GM23338 (cell line): ENCODE measurements at regions not wholly inside any gene's neighbourhood (a gene's known extent, or its start where the extent isn't known, plus 50 kb on each side); places are given as distances from the start of the nearest gene placed in this dataset.

Source experiments
- ATAC-seq: fragments of 200-7000 bp; cut with Tn5 transposase; 3 replicates; pipeline ENCODE4 v1.9.1; 2020
- DNase-seq: peaks from one replicate; pipeline ENCODE4 v3.0.0-alpha.2; 2015; ENCODE audit warnings: low spot score
- H2AFZ ChIP-seq: fragments of 200-600 bp; sonication (generic); 2 replicates; pipeline ENCODE4 v1.8.0; 2016; ENCODE audit warnings: antibody characterized with exemption, mild to moderate bottlenecking, moderate library complexity
- H3F3A ChIP-seq: fragments of 200-600 bp; sonication (generic); replicated peaks from 2 replicates; pipeline ENCODE4 v1.8.0; 2017; ENCODE audit warnings: antibody characterized with exemption, mixed run types, low read depth
- H3K27ac ChIP-seq: fragments of 200-600 bp; sonication (generic); 2 replicates; pipeline ENCODE4 v1.6.1; 2016; ENCODE audit warnings: low read depth
- H3K27me3 ChIP-seq: fragments of 200-600 bp; sonication (generic); 2 replicates; pipeline ENCODE4 v1.8.0; 2016; ENCODE audit warnings: mild to moderate bottlenecking, mixed run types, moderate library complexity; ENCODE audit not compliant: insufficient read depth
- H3K36me3 ChIP-seq: fragments of 200-600 bp; sonication (generic); 2 replicates; pipeline ENCODE4 v1.8.0; 2016; ENCODE audit warnings: mild to moderate bottlenecking; ENCODE audit not compliant: insufficient read depth
- H3K4me1 ChIP-seq: fragments of 200-600 bp; sonication (generic); 2 replicates; pipeline ENCODE4 v1.8.0; 2016; ENCODE audit warnings: mild to moderate bottlenecking, moderate library complexity; ENCODE audit not compliant: insufficient read depth
- H3K4me2 ChIP-seq: fragments of 200-600 bp; sonication (generic); 2 replicates; pipeline ENCODE4 v1.7.1; 2017; ENCODE audit warnings: mixed run types
- H3K4me3 ChIP-seq: fragments of 200-600 bp; sonication (generic); 2 replicates; pipeline ENCODE4 v1.6.1; 2016; ENCODE audit warnings: mixed run types
- H3K79me2 ChIP-seq: fragments of 200-600 bp; sonication (generic); replicated peaks from 2 replicates; pipeline ENCODE4 v1.8.0; 2017; ENCODE audit warnings: mild to moderate bottlenecking; ENCODE audit not compliant: insufficient read depth
- H3K9me2 ChIP-seq: fragments of 200-600 bp; sonication (generic); 2 replicates; pipeline ENCODE4 v1.8.0; 2017; ENCODE audit not compliant: insufficient read depth
- H4K20me1 ChIP-seq: fragments of 200-600 bp; sonication (generic); replicated peaks from 2 replicates; pipeline ENCODE4 v1.8.0; 2017; ENCODE audit warnings: mild to moderate bottlenecking; ENCODE audit not compliant: insufficient read depth
- H3K27ac Mint-ChIP-seq: 2 replicates; pipeline ENCODE4 v1.8.0; 2020; ENCODE audit warnings: inconsistent platforms, mild to moderate bottlenecking, moderate library complexity, mixed read lengths
- H3K27me3 Mint-ChIP-seq: 3 replicates; pipeline ENCODE4 v1.8.0; 2022; ENCODE audit warnings: low read depth, mild to moderate bottlenecking, moderate library complexity, mixed read lengths, inconsistent platforms; ENCODE audit not compliant: insufficient read depth, poor library complexity
- H3K36me3 Mint-ChIP-seq: 3 replicates; pipeline ENCODE4 v1.8.0; 2021; ENCODE audit warnings: low read depth, mild to moderate bottlenecking, inconsistent platforms, moderate library complexity, mixed read lengths
- H3K4me1 Mint-ChIP-seq: 3 replicates; pipeline ENCODE4 v1.8.0; 2020; ENCODE audit warnings: mild to moderate bottlenecking, inconsistent platforms, mixed read lengths
- H3K4me3 Mint-ChIP-seq: 3 replicates; pipeline ENCODE4 v1.8.0; 2021; ENCODE audit warnings: moderate library complexity, mild to moderate bottlenecking, inconsistent platforms, mixed read lengths
- H3K9me3 Mint-ChIP-seq: 3 replicates; pipeline ENCODE4 v1.8.0; 2020; ENCODE audit warnings: moderate library complexity, mild to moderate bottlenecking, inconsistent platforms, mixed read lengths
- EZH2 ChIP-seq: fragments of 200-600 bp; sonication (generic); IDR thresholded peaks from one replicate; pipeline ENCODE4 v1.8.0; 2017; ENCODE audit warnings: antibody characterized with exemption, mild to moderate bottlenecking, low read depth; ENCODE audit not compliant: unreplicated experiment
- NANOG ChIP-seq: IDR thresholded peaks from 2 replicates; pipeline ENCODE4 v1.6.1; 2016; ENCODE audit warnings: antibody characterized with exemption, borderline replicate concordance
- ZNF462 ChIP-seq: fragments of 250-450 bp; sonication (Bioruptor Pico); IDR thresholded peaks from 2 replicates; pipeline ENCODE4 v1.5.0; 2020; ENCODE audit warnings: mild to moderate bottlenecking, moderate library complexity

GRCh38 chr13:50131920-50132903 lies 117.0 kb downstream of the KCNRG start:
- Histone ChIP-seq H3K9me2 (no peaks in the 10 kb centered on the region), H3K27me3 (peaks cover 99% of the 10 kb centered on the region), H3K4me3 (peak overlapping the region; percentile 56), H3F3A (peaks cover 37% of the 10 kb centered on the region), H3K4me2 (peak overlapping the region; percentile 85), H3K27ac (no peak overlapping the region), H3K36me3 (no peaks in the 10 kb centered on the region), H4K20me1 (peaks cover 1% of the 10 kb centered on the region; the same call in 1 of the 2 replicates), H3K79me2 (no peaks in the 10 kb centered on the region), H3K4me1 (peaks cover 53% of the 10 kb centered on the region), H2AFZ (no peak overlapping the region)
- TF ChIP-seq EZH2 (peak; percentile 74), ZNF462 (CRISPR knock-in tag) (no peak)
- no peaks in the 10 kb centered on the region for H3K36me3 Mint-ChIP-seq
- H3K27me3 Mint-ChIP-seq = peaks cover 81% of the 10 kb centered on the region
- H3K4me3 Mint-ChIP-seq = peak overlapping the region; percentile 79
- no peak overlapping the region for H3K27ac Mint-ChIP-seq
- peaks cover 2% of the 10 kb centered on the region; the same call in 1 of the 3 replicates for H3K9me3 Mint-ChIP-seq
- peak; percentile 78 for DNase-seq
- peaks cover 58% of the 10 kb centered on the region for H3K4me1 Mint-ChIP-seq
- peak; percentile 9 for ATAC-seq

- Mint-ChIP-seq H3K36me3 (no peaks in the 10 kb centered on the region), H3K4me1 (peaks cover 53% of the 10 kb centered on the region), H3K4me3 (peak overlapping the region; percentile 79), H3K27ac (no peak overlapping the region), H3K9me3 (peaks cover 2% of the 10 kb centered on the region; the same call in 1 of the 3 replicates), H3K27me3 (peaks cover 74% of the 10 kb centered on the region)
- H3K36me3 ChIP-seq = no peaks in the 10 kb centered on the region
- H2AFZ ChIP-seq = peak overlapping the region; percentile 86; the same call in 1 of the 2 replicates
- no peaks in the 10 kb centered on the region for H3K9me2 ChIP-seq
- peak overlapping the region; percentile 56 for H3K4me3 ChIP-seq
- no peak for TF ChIP-seq NANOG
- peak; percentile 87 for TF ChIP-seq EZH2
- H3F3A ChIP-seq = peaks cover 34% of the 10 kb centered on the region
- no peak overlapping the region for H3K27ac ChIP-seq
- peaks cover 46% of the 10 kb centered on the region for H3K4me1 ChIP-seq
- H3K4me2 ChIP-seq = peak overlapping the region; percentile 85
- DNase-seq (peak; percentile 37), ATAC-seq (no peak; the same call in 2 of the 3 replicates)
- H3K79me2 ChIP-seq = no peaks in the 10 kb centered on the region
- H4K20me1 ChIP-seq = no peaks in the 10 kb centered on the region; the same call in 1 of the 2 replicates
- H3K27me3 ChIP-seq = peaks cover 91% of the 10 kb centered on the region
These were observed 117.7 kb downstream of the KCNRG start for GRCh38 chr13:50132904-50133357.
